Fibroblast of lung (primary cell): ENCODE measurements at regions not wholly inside any gene's neighbourhood (a gene's known extent, or its start where the extent isn't known, plus 50 kb on each side); places are given as distances from the start of the nearest gene placed in this dataset.

Experiments
- CTCF ChIP-seq, 2 donors: IDR thresholded peaks in 1 of 2; conservative IDR thresholded peaks in 1 of 2; 1 replicate in 1 of 2; 2 replicates in 1 of 2; pipeline ENCODE4 v1.5.1; 2011 to 2012; ENCODE audit warnings: low read length in 2 of 2, control low read depth in 1 of 2, inconsistent platforms in 1 of 2, low read depth in 1 of 2, mild to moderate bottlenecking in 1 of 2
- EZH2 ChIP-seq: IDR thresholded peaks from 2 replicates; pipeline ENCODE4 v1.5.1; 2012; ENCODE audit warnings: low read length, control low read depth, mild to moderate bottlenecking; ENCODE audit errors: missing control alignments

- TF ChIP-seq CTCF (conservative IDR thresholded peaks at IDR 0.05 in 1 of 2, IDR thresholded peaks at IDR 0.05 in 1 of 2; ENCODE audit: low read depth in 1 of 2, low read length in 2 of 2) = no peak
- no peak for TF ChIP-seq EZH2
These were observed 429.0 kb upstream of the ZNF608 start for GRCh38 chr5:125175348-125176004.
